IMR-90 (cell line): ENCODE measurements at regions not wholly inside any gene's neighbourhood (a gene's known extent, or its start where the extent isn't known, plus 50 kb on each side); places are given as distances from the start of the nearest gene placed in this dataset.

Experiments
- ATAC-seq: fragments of 200-7000 bp; cut with Tn5 transposase; 2 replicates; pipeline ENCODE4 v1.9.1; 2020; ENCODE audit warnings: low read depth, mild to moderate bottlenecking, moderate library complexity
- BruUV-seq: library from RNA; stranded (reverse); fragments of 400-500 nt; replicated peaks from 2 replicates; lab custom pipeline; 2021; lab: Mats Ljungman, UMichigan
- CTCF ChIA-PET: fragments of 300-600 bp; formaldehyde crosslinking; extraction: SDS; loops from one replicate; lab custom pipeline; 2021; ENCODE audit warnings: antibody characterized with exemption; lab: Yijun Ruan, JAX
- POLR2A ChIA-PET: fragments of 300-600 bp; sonication (Branson Sonifier 250); formaldehyde crosslinking; loops from one replicate; lab custom pipeline; 2022; ENCODE audit warnings: antibody characterized with exemption; ENCODE audit not compliant: unreplicated experiment; lab: Charles Lee
- DNase-seq: peaks from one replicate; pipeline ENCODE4 v3.0.0; 2013
- H2AFZ ChIP-seq: replicated peaks from 2 replicates; pipeline ENCODE3; 2013; ENCODE audit warnings: low read length, mild to moderate bottlenecking; ENCODE audit not compliant: poor library complexity
- H2AK5ac ChIP-seq: 2 replicates; pipeline ENCODE4 v1.6.1; 2013; ENCODE audit warnings: low read depth, low read length, inconsistent platforms
- H2AK9ac ChIP-seq: replicated peaks from 2 replicates; pipeline ENCODE3; 2013; ENCODE audit warnings: mild to moderate bottlenecking, low read depth, low read length, moderate library complexity; ENCODE audit not compliant: poor library complexity
- H2BK120ac ChIP-seq: 2 replicates; pipeline ENCODE4 v1.6.1; 2013; ENCODE audit warnings: low read depth, low read length, inconsistent platforms
- H2BK15ac ChIP-seq: 3 replicates; pipeline ENCODE4 v1.6.1; 2013; ENCODE audit warnings: low read depth, low read length, inconsistent platforms
- H2BK20ac ChIP-seq: 2 replicates; pipeline ENCODE4 v1.6.1; 2013; ENCODE audit warnings: low read depth, mild to moderate bottlenecking, inconsistent platforms, low read length, moderate library complexity
- H2BK5ac ChIP-seq: 2 replicates; pipeline ENCODE4 v1.6.1; 2013; ENCODE audit warnings: mild to moderate bottlenecking, low read depth, low read length, inconsistent platforms; ENCODE audit not compliant: poor library complexity, severe bottlenecking
- H3K14ac ChIP-seq: replicated peaks from 2 replicates; pipeline ENCODE4 v1.6.1; 2013; ENCODE audit warnings: low read depth, low read length, inconsistent platforms
- H3K18ac ChIP-seq: 2 replicates; pipeline ENCODE4 v1.6.1; 2013; ENCODE audit warnings: low read depth, low read length, control low read depth
- H3K23ac ChIP-seq: 2 replicates; pipeline ENCODE4 v1.6.1; 2013; ENCODE audit warnings: low read depth, low read length, inconsistent platforms
- H3K27ac ChIP-seq: 2 replicates; pipeline ENCODE4 v1.5.1; 2013; ENCODE audit warnings: mild to moderate bottlenecking, control low read depth, low read length; ENCODE audit not compliant: insufficient read depth
- H3K27me3 ChIP-seq: 2 replicates; pipeline ENCODE4 v1.6.1; 2013; ENCODE audit warnings: low read length; ENCODE audit not compliant: control insufficient read depth, insufficient read depth
- H3K36me3 ChIP-seq: 2 replicates; pipeline ENCODE4 v1.6.1; 2013; ENCODE audit warnings: low read length, mixed read lengths; ENCODE audit not compliant: control insufficient read depth, insufficient read depth
- H3K4ac ChIP-seq: 2 replicates; pipeline ENCODE4 v1.6.1; 2013; ENCODE audit warnings: low read depth, low read length, inconsistent platforms
- H3K4me1 ChIP-seq: 2 replicates; pipeline ENCODE4 v1.6.1; 2013; ENCODE audit warnings: low read length, mixed read lengths; ENCODE audit not compliant: control insufficient read depth, insufficient read depth
- H3K4me2 ChIP-seq: 2 replicates; pipeline ENCODE4 v1.6.1; 2013; ENCODE audit warnings: low read depth, mild to moderate bottlenecking, control low read depth, low read length, moderate library complexity
- H3K4me3 ChIP-seq: 2 replicates; pipeline ENCODE4 v1.5.1; 2013; ENCODE audit warnings: low read depth, mild to moderate bottlenecking, control low read depth, low read length, moderate library complexity; ENCODE audit not compliant: insufficient read depth
- H3K56ac ChIP-seq: 2 replicates; pipeline ENCODE4 v1.6.1; 2013; ENCODE audit warnings: low read length, inconsistent platforms; ENCODE audit not compliant: insufficient read depth; ENCODE audit errors: extremely low read depth
- H3K79me1 ChIP-seq, 2 experiments: 2 replicates each; pipeline ENCODE4 v1.6.1; 2013; ENCODE audit warnings: low read length in 2 of 2, inconsistent platforms in 1 of 2, low read depth in 1 of 2
- H3K9ac ChIP-seq: 2 replicates; pipeline ENCODE4 v1.6.1; 2013; ENCODE audit warnings: low read depth, low read length, control low read depth
- H3K9me1 ChIP-seq: 2 replicates; pipeline ENCODE4 v1.6.1; 2013; ENCODE audit warnings: low read length, inconsistent platforms; ENCODE audit not compliant: insufficient read depth
- H3K9me3 ChIP-seq: 2 replicates; pipeline ENCODE4 v1.6.1; 2013; ENCODE audit warnings: low read length; ENCODE audit not compliant: control insufficient read depth, insufficient read depth
- H4K20me1 ChIP-seq: 2 replicates; pipeline ENCODE4 v1.6.1; 2013; ENCODE audit warnings: low read length, inconsistent platforms; ENCODE audit not compliant: insufficient read depth
- H4K5ac ChIP-seq: 2 replicates; pipeline ENCODE4 v1.6.1; 2013; ENCODE audit warnings: mild to moderate bottlenecking, low read depth, low read length, control low read depth
- H4K8ac ChIP-seq, 2 experiments: 2 replicates each; pipeline ENCODE4 v1.6.1; 2013; ENCODE audit warnings: low read depth in 2 of 2, low read length in 2 of 2, control low read depth in 1 of 2, inconsistent platforms in 1 of 2
- H4K91ac ChIP-seq: 2 replicates; pipeline ENCODE4 v1.6.1; 2013; ENCODE audit warnings: low read depth, low read length, inconsistent platforms; ENCODE audit not compliant: insufficient read depth
- FOS ChIP-seq: fragments of 150-350 bp; IDR thresholded peaks from 2 replicates; pipeline ENCODE4 v1.6.1; 2016; ENCODE audit warnings: low read depth, low read length
- MAZ ChIP-seq: IDR thresholded peaks from 2 replicates; pipeline ENCODE4 v1.6.1; 2012; ENCODE audit warnings: low read depth, mild to moderate bottlenecking, low read length, improper control_type of control experiment, moderate library complexity, borderline replicate concordance
- MXI1 ChIP-seq: IDR thresholded peaks from 2 replicates; pipeline ENCODE4 v1.6.1; 2012; ENCODE audit warnings: low read depth, mild to moderate bottlenecking, low read length, moderate library complexity, borderline replicate concordance
- RCOR1 ChIP-seq: IDR thresholded peaks from 2 replicates; pipeline ENCODE4 v1.6.1; 2012; ENCODE audit warnings: mild to moderate bottlenecking, low read length, improper control_type of control experiment; ENCODE audit not compliant: insufficient replicate concordance
- RFX5 ChIP-seq: IDR thresholded peaks from 2 replicates; pipeline ENCODE4 v1.8.0; 2012; ENCODE audit warnings: low read depth, mild to moderate bottlenecking, low read length, moderate library complexity
- SMC3 ChIP-seq: fragments of 150-350 bp; IDR thresholded peaks from 2 replicates; pipeline ENCODE4 v1.6.1; 2016; ENCODE audit warnings: low read depth, mild to moderate bottlenecking, antibody characterized with exemption, low read length, moderate library complexity
- WGBS, 2 experiments: methylation state at CpG; one replicate each; pipeline versions ENCODE4 v1.1.5 to v1.1.7; 2013; ENCODE audit warnings: missing lambda C conversion rate in 2 of 2; ENCODE audit not compliant: insufficient read length in 1 of 2; ENCODE audit errors: extremely low coverage in 2 of 2; 5-methylcytosine and 5-hydroxymethylcytosine counted together
- dilution Hi-C: fragments of 300-500 bp; cut with HindIII; formaldehyde crosslinking; loops from one replicate; pipeline ENCODE4 v1.14.3; 2018; ENCODE audit warnings: low sequenced_read_pairs; ENCODE audit not compliant: unreplicated experiment
- in situ Hi-C: fragments of 300-500 bp; cut with MboI; formaldehyde crosslinking; loops from 3 replicates; pipeline ENCODE4 v1.14.3; 2019; ENCODE audit warnings: low sequenced_read_pairs, inconsistent platforms, mixed read lengths
- intact Hi-C: fragments of 100-400 bp; cut with micrococcal nuclease; formaldehyde crosslinking; loops from 2 replicates; pipeline ENCODE4 v1.10.0; 2022
- TF ChIP-seq, protein P1 (sequence below): conservative IDR thresholded peaks from 2 replicates; pipeline ENCODE4 v1.5.1; 2012; ENCODE audit warnings: mild to moderate bottlenecking, low read depth, low read length, improper control_type of control experiment

DNA sequence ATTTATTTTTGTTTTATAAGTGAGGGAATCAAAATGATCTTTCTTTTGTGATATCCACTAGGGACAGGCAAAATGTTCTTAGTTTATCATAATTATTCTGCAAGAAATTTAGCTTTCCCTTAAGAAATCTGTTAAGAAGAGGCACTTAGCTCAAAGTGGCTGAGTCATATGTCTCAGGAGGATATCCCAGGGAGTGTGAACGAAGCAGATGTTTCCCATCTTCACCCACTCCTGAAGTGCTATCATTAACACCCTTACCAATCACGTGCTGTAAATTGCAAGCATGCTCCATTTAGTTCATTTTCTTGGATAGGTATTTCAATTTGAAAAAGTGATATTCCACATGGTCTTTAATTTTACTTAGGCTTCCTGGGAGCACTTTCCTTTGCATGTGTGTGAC, 774.3 kb upstream of the TMEFF2 start:
- no TSS peak for BruUV-seq
- Histone ChIP-seq H3K4me3 (no peak overlapping the region), H2BK20ac (no peak overlapping the region), H2BK120ac (no peak overlapping the region), H3K9ac (no peak overlapping the region), H3K9me3 (peaks cover 2% of the 10 kb centered on the region; the same call in 1 of the 2 replicates), H3K23ac (no peak overlapping the region), H3K14ac (no peak overlapping the region), H3K36me3 (no peaks in the 10 kb centered on the region), H3K27ac (no peak overlapping the region), H3K4me2 (no peak overlapping the region), H4K8ac (no peak overlapping the region), H3K56ac (no peak overlapping the region), H3K9me1 (no peaks in the 10 kb centered on the region), H4K20me1 (no peaks in the 10 kb centered on the region), H3K4me1 (no peaks in the 10 kb centered on the region), H4K5ac (no peak overlapping the region), H3K4ac (no peak overlapping the region), H2AK9ac (no peak overlapping the region), H4K91ac (no peak overlapping the region), H2AFZ (no peak overlapping the region), H3K79me1 (no peaks in the 10 kb centered on the region), H2BK5ac (no peak overlapping the region), H2AK5ac (no peak overlapping the region), H2BK15ac (no peak overlapping the region), H3K18ac (no peak overlapping the region), H3K27me3 (no peaks in the 10 kb centered on the region)
- TF ChIP-seq MXI1 (no peak), RCOR1 (no peak), SMC3 (no peak), RFX5 (no peak), FOS (no peak), MAZ (no peak)
- TF ChIP-seq, protein P1, sequence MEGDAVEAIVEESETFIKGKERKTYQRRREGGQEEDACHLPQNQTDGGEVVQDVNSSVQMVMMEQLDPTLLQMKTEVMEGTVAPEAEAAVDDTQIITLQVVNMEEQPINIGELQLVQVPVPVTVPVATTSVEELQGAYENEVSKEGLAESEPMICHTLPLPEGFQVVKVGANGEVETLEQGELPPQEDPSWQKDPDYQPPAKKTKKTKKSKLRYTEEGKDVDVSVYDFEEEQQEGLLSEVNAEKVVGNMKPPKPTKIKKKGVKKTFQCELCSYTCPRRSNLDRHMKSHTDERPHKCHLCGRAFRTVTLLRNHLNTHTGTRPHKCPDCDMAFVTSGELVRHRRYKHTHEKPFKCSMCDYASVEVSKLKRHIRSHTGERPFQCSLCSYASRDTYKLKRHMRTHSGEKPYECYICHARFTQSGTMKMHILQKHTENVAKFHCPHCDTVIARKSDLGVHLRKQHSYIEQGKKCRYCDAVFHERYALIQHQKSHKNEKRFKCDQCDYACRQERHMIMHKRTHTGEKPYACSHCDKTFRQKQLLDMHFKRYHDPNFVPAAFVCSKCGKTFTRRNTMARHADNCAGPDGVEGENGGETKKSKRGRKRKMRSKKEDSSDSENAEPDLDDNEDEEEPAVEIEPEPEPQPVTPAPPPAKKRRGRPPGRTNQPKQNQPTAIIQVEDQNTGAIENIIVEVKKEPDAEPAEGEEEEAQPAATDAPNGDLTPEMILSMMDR: no peak
- intact Hi-C loops: no loop called here
- WGBS, 2 experiments: no CpG with 5 or more reads among the region's 2 CpGs
- dilution Hi-C loops: no loop called here
- ChIA-PET CTCF (no interaction called here), POLR2A (no interaction called here)
- DNase-seq (no peak), ATAC-seq (no peak)
- in situ Hi-C loops: no loop called here
